ENCODE measurements at regions not wholly inside any gene's neighbourhood (a gene's known extent, or its start where the extent isn't known, plus 50 kb on each side); places are given as distances from the start of the nearest gene placed in this dataset.
"Not testable (repeated sequence)": the region's sequence is repeated elsewhere in the genome, so short reads cannot be mapped to it uniquely, and the experiment has no call there.

GRCh38 chr16:54748611-54749190 is 182.0 kb upstream of the IRX5 start:
- no peak for DNase-seq
- in situ Hi-C loops (cut with MboI; ENCODE audit: low pct_unique_long_range_greater_than_20kb, low sequenced_read_pairs): no loop called here

DNA sequence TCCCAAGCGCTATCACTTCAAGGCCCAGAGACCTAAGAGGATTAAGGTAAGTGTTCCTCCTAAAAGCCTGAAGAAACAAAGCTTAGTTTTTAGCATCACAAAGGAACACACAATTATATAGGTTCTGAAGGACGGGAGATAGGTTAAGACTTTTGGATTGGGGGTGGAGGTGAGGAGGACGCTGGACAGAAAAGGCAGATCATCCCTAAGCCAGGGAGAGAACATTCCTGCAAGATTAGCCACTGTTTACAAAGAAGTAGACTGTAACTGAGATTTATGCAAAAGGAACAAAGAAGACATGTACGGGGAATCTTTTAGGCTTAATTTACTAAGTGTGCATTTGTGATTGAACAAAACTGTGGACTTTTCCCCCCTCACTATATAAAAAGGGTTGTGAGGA is 184.1 kb upstream of the IRX5 start:
- in situ Hi-C loops (cut with MboI; ENCODE audit: low pct_unique_long_range_greater_than_20kb, low sequenced_read_pairs): no loop called here
- DNase-seq: no peak

DNA sequence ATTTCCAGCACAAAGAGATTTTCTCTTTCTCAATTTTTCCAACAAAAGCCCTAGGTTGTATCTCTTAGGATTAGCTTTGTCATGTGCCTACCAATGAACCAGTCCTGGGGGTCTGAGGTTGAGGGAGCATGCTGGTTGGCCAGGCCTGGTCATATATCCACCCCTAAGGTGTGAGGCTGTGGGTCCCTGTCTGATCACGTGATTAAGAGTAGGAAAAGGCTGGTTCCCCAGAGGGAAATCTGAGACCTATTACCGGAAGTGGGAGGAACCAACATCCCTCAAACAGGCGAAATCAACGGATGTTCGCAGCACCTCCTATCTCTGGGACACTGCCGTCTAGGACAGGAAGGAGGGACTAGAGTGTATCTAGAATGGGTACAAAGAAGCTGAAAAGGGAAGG is 185.7 kb upstream of the IRX5 start:
- DNase-seq: peak; percentile 21
- in situ Hi-C loops (cut with MboI; ENCODE audit: low pct_unique_long_range_greater_than_20kb, low sequenced_read_pairs): no loop called here

DNA sequence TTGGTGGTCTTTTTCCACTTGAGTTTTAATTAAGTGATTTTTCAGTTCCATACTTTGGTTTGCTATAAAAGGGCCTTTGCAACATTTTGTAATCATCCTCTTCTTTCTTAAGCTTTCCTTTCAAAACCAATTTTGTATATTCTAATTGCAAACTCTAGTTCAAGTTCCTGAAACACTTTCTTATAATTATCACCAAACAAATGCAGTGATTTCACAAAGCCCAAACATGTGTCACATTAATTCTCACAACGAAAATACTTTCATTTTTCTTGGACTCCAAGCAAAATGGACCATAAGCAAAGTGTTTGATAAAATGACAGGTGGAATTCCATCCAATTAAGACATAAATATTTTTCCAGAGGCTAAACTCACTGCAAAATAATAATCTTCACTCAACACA is 188.2 kb upstream of the IRX5 start:
- in situ Hi-C loops (cut with MboI; ENCODE audit: low pct_unique_long_range_greater_than_20kb, low sequenced_read_pairs): no loop called here
- DNase-seq: no peak

GRCh38 chr16:54739381-54739780 is 191.3 kb upstream of the IRX5 start:
- DNase-seq: no peak
- in situ Hi-C loops (cut with MboI; ENCODE audit: low pct_unique_long_range_greater_than_20kb, low sequenced_read_pairs): no loop called here

GRCh38 chr16:54734156-54734555 is 196.5 kb upstream of the IRX5 start:
- DNase-seq: no peak
- in situ Hi-C loops (cut with MboI; ENCODE audit: low pct_unique_long_range_greater_than_20kb, low sequenced_read_pairs): no loop called here

- in situ Hi-C loops (cut with MboI; ENCODE audit: low pct_unique_long_range_greater_than_20kb, low sequenced_read_pairs); DNase-seq: not testable (repeated sequence)
Measured at GRCh38 chr16:54727696-54728095, 203.0 kb upstream of the IRX5 start.

- no peak for DNase-seq
- in situ Hi-C loops (cut with MboI; ENCODE audit: low pct_unique_long_range_greater_than_20kb, low sequenced_read_pairs): no loop called here
Measured at GRCh38 chr16:54724346-54724925, 206.2 kb upstream of the IRX5 start.

DNA sequence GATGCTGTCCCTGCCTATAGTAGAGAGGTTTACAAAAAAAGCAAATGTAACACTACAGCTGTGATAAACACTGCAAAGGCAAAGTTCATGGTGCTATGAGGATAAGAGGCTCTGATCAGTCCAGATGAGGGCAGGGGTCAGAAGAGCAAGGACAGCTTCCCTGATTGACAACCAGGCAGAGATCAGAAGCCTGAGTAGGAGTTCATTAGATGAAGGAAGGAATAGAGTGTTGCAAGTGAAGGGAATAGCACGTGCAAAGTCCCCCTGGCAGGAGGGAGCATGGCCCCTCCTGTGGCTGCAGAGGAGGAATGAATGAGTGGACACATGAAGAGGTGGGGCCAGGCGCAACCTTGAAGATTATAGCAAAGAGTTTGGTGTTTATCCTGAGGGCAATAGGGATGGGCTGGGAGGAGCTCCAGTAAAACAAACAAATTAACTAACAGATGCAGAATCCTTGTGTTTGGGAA is 208.4 kb upstream of the IRX5 start:
- in situ Hi-C loops (cut with MboI; ENCODE audit: low pct_unique_long_range_greater_than_20kb, low sequenced_read_pairs): no loop called here
- no peak for DNase-seq

GRCh38 chr16:54720259-54720658 is 210.4 kb upstream of the IRX5 start:
- DNase-seq: no peak
- in situ Hi-C loops (cut with MboI; ENCODE audit: low pct_unique_long_range_greater_than_20kb, low sequenced_read_pairs): no loop called here

- DNase-seq: no peak
- in situ Hi-C loops (cut with MboI; ENCODE audit: low pct_unique_long_range_greater_than_20kb, low sequenced_read_pairs): no loop called here
Measured at GRCh38 chr16:54719624-54720023, 211.0 kb upstream of the IRX5 start.

DNA sequence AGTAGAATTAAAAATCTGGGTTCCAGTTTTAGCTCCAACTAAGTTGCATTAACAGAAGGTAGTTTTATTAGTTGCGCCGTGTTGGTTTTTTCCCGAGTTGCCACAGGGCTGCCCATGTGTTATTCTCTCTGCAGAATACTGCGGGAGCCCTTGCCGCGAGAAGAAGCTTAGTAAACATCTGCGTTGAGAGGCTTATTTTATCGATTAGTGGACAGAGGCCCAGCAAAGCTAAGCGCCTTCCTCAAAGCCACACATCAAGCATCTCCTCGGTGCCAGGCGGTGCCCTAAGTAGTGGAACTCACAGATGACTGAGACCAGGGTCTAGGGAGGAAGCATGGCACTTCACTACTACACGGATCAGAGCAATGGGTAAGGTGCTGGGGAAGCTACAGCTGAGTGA is 212.3 kb upstream of the IRX5 start:
- in situ Hi-C loops (cut with MboI; ENCODE audit: low pct_unique_long_range_greater_than_20kb, low sequenced_read_pairs): no loop called here
- DNase-seq: no peak

DNA sequence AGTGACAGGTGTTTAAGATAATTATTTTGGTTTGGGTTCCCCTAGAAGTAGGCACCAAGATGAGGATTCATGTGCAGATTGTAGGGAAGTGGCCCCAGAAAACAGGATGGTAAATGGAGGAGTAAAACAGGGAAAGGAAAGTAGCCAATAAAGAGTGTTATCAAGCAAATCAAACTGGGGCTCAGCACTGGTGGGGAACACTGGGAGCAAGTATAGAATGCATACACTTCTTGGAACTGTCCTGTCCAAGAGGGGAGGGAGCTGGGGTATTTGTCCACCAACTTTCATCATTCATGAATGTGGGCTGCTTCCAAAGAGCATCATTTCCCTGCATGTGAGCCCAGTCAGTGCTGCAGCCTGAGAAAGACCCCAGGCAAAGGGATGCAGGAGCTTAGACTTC is 215.7 kb upstream of the IRX5 start:
- in situ Hi-C loops (cut with MboI; ENCODE audit: low pct_unique_long_range_greater_than_20kb, low sequenced_read_pairs): no loop called here
- DNase-seq: no peak

DNA sequence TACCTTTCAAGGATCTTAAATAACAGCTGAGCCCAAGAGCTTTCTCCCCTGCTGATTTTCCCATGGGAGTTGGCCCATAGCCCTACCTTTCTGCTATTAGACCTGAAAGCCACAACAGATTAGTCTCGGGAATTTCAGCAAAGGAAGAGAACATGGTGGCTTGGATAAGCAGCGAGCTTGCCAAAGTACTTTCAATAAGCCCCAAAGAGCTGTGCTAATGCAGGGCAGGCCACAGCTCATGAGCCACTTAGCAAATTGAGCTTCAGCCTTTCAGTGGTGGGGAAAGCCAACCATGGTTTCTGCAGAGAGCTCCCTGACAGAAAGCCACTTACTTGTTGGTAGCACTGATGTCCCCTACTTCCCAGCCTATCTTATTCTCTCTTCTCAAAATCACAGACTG is 217.8 kb upstream of the IRX5 start:
- in situ Hi-C loops (cut with MboI; ENCODE audit: low pct_unique_long_range_greater_than_20kb, low sequenced_read_pairs): no loop called here
- DNase-seq: no peak

DNA sequence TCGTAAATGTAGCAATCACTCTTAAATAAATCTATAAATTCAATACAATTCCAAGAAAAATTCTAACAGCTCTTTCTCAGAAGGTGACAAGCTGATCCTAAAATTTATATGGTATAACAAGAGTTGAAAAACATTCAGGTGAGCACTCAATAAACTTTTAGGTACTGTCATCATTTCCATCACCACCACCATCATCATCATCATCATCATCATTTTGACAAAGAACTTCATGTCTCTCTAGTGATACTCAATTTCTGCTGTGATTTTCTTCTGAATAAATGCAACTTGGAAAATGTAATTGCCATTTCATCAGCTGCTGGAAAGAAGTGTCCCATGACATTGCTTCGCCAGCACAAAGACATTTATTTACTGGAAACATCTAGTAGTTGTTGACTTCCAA is 222.9 kb upstream of the IRX5 start:
- in situ Hi-C loops (cut with MboI; ENCODE audit: low pct_unique_long_range_greater_than_20kb, low sequenced_read_pairs): no loop called here
- no peak for DNase-seq

DNA sequence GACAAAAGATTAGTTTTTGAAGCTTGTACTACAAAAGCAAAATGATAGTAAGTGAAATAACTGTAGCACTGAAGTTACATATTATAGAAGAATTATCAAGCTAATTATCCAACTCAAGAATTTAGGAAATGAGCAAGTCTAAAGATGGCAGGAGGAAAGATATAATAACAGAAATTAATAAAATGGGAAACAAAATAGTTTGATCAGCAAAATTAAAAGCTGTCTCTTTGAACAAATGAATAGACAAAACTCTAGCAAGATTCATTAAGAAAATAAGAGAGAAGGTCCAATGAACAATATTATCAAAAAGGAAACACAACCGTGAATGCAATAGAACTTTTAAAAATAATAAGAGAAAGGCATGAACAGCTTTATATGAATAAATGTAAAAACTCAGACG is 224.3 kb upstream of the IRX5 start:
- in situ Hi-C loops (cut with MboI; ENCODE audit: low pct_unique_long_range_greater_than_20kb, low sequenced_read_pairs): no loop called here
- DNase-seq: no peak

- in situ Hi-C loops (cut with MboI; ENCODE audit: low pct_unique_long_range_greater_than_20kb, low sequenced_read_pairs): no loop called here
- no peak for DNase-seq
Measured at GRCh38 chr16:54703339-54703738, 227.3 kb upstream of the IRX5 start.

DNA sequence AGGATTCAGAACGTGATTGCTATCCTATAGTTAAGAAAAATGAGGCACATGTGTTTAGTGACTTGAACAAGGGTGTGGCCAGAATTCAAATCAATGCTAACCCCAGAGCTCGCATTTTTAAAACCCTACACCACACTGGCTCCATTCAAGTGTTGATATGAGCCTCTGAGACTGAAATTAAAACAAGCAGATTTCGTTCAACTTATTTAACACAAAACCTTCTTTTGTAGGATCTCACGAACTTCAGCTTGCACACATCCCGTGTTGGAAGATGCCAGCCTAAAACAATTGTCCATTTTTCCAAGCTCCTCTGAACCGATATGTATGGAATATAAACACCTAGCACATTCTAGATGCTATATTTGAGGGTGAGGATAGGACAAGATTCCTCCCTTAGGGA is 231.0 kb upstream of the IRX5 start:
- no peak for DNase-seq
- in situ Hi-C loops (cut with MboI; ENCODE audit: low pct_unique_long_range_greater_than_20kb, low sequenced_read_pairs): no loop called here

DNA sequence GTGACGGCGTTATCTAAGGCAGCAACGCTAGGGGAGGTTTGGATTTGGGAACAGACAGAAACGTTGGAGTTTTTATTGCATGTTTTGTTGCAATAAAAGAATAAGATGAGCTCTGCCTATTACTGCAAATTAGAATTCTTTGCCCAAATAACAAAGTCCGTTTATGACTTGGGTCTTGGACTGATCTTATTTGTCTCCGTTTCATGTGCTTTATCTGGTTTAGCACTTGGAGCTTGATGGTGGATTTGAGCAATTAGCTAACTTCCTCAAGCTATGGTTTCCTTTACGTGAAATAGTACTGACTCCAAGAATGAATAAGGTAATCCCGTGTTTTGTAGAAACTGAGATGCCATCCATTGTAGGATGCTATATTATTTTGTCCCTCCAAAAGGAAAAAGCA is 233.0 kb upstream of the IRX5 start:
- no peak for DNase-seq
- in situ Hi-C loops (cut with MboI; ENCODE audit: low pct_unique_long_range_greater_than_20kb, low sequenced_read_pairs): no loop called here

- in situ Hi-C loops (cut with MboI; ENCODE audit: low pct_unique_long_range_greater_than_20kb, low sequenced_read_pairs): no loop called here
- DNase-seq: no peak
Measured at GRCh38 chr16:54696970-54697369, 233.7 kb upstream of the IRX5 start.

DNA sequence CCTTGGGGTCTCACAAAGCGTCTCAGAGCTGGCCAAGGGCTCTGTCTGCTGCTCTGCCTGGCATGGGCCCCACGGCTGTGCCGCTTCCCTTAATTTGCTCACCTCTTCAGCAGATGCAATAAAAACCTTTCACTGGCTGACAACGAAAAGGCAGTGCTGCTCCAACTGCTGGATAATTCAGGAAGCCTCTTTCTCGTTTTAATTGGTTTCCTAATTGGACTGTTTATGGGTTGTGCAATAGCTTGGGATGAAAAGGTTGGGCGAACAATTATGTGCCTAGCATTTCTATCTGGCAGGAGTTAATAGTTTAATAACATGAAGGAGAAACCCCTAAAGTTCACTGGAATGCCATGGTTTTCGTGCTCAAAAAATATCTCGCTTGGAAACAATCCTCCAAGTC is 234.1 kb upstream of the IRX5 start:
- no peak for DNase-seq
- in situ Hi-C loops (cut with MboI; ENCODE audit: low pct_unique_long_range_greater_than_20kb, low sequenced_read_pairs): no loop called here

Data from KBM-7 (cell line).